Gastrocnemius medialis (tissue), 4 donors: ENCODE measurements at regions not wholly inside any gene's neighbourhood (a gene's known extent, or its start where the extent isn't known, plus 50 kb on each side); places are given as distances from the start of the nearest gene placed in this dataset.

Experiments
- ATAC-seq, 2 donors: fragments of 150-250 bp; one replicate each; pipeline ENCODE4 v1.9.1; 2016
- DNase-seq, 2 donors: peaks; one replicate each; pipeline ENCODE4 v3.0.0-alpha.2; 2019
- H3K27ac ChIP-seq, 4 donors: fragments of 200-600 bp; sonication (generic); 1 replicate in 1 of 4; 2 replicates in 3 of 4; pipeline ENCODE4 v1.5.1; 2016 to 2018; ENCODE audit warnings: mild to moderate bottlenecking in 2 of 4, moderate library complexity in 1 of 4
- H3K27me3 ChIP-seq, 3 donors: fragments of 200-600 bp; sonication (generic) in 2 of 3; 1 replicate in 1 of 3; 2 replicates in 2 of 3; pipeline versions ENCODE4 v1.5.1 to v1.6.0; 2016 to 2019; ENCODE audit warnings: mild to moderate bottlenecking in 1 of 3, moderate library complexity in 1 of 3
- H3K36me3 ChIP-seq, 2 donors: fragments of 200-600 bp; sonication (generic) in 1 of 2; one replicate each; pipeline ENCODE4 v1.5.1; 2017 to 2018
- H3K4me1 ChIP-seq, 2 donors: fragments of 200-600 bp; sonication (generic) in 1 of 2; one replicate each; pipeline ENCODE4 v1.5.1; 2016 to 2017; ENCODE audit warnings: mild to moderate bottlenecking in 2 of 2
- H3K4me3 ChIP-seq, 4 donors: fragments of 200-600 bp; sonication (generic) in 3 of 4; 1 replicate in 1 of 4; 2 replicates in 3 of 4; pipeline ENCODE4 v1.5.1; 2016 to 2019; ENCODE audit warnings: mild to moderate bottlenecking in 2 of 4
- H3K9me3 ChIP-seq, 3 donors: fragments of 200-600 bp; sonication (generic) in 2 of 3; 1 replicate in 1 of 3; 2 replicates in 2 of 3; pipeline ENCODE4 v1.5.1; 2016 to 2019
- POLR2A ChIP-seq, 2 donors: fragments of 450-650 bp; IDR thresholded peaks; one replicate each; pipeline ENCODE4 v1.6.1; 2017; ENCODE audit warnings: antibody characterized with exemption in 2 of 2, mild to moderate bottlenecking in 2 of 2, moderate library complexity in 2 of 2
- in situ Hi-C, 4 donors: fragments of 200-750 bp; cut with MboI; loops; one replicate each; pipeline versions ENCODE4 v1.15.0 to v1.8.0; 2017; ENCODE audit warnings: low sequenced_read_pairs in 4 of 4
- intact Hi-C: fragments of 100-400 bp; cut with DNase I; formaldehyde crosslinking; loops from one replicate; pipeline ENCODE4 v1.15.1; 2023; ENCODE audit warnings: low total_unique reads
- TF ChIP-seq, protein P1 (sequence below), 5 experiments: fragments of 450-650 bp in 3 of 5; fragments of 200-600 bp in 2 of 5; sonication (generic) in 2 of 5; IDR thresholded peaks in 4 of 5; conservative IDR thresholded peaks in 1 of 5; 1 replicate in 4 of 5; 2 replicates in 1 of 5; pipeline ENCODE4 v1.5.1; 2016 to 2019; ENCODE audit warnings: antibody characterized with exemption in 5 of 5, mild to moderate bottlenecking in 3 of 5, moderate library complexity in 3 of 5

DNA sequence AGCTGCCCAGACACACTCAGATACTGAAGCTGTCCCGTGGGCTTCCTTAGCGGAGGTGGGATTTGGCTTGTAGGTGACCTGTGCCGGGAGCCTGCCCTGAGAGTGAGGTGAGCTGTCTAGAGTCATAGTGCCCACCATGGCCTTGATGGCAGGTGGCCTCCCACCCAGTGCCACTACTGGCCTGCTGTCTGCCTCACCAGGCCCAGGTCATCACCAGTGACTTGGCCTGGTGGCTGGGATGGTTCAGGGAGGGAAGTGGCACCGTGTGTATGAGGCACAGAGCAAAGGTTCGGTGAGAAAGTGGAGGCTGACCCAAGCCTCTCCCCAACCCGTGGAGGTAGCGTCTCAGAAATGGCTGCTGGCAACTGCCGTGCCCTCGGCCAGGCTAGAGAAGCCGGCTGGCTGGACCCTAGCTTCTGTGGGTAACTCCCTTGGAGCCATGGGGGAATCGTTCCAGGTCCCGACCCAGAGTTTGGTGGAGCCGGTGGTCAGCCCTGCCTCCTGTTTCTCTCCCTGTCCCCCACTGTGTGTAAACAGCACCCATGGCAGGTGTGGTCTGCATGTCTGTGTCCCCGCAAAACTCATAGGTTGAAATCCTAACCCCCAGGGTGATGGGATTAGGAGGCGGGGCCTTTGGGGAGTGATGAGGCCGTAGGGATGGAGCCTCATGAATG, 155.4 kb upstream of the C1orf174 start:
- no peak for ATAC-seq
- no peak for TF ChIP-seq POLR2A (IDR thresholded peaks at IDR 0.05)
- TF ChIP-seq, protein P1, sequence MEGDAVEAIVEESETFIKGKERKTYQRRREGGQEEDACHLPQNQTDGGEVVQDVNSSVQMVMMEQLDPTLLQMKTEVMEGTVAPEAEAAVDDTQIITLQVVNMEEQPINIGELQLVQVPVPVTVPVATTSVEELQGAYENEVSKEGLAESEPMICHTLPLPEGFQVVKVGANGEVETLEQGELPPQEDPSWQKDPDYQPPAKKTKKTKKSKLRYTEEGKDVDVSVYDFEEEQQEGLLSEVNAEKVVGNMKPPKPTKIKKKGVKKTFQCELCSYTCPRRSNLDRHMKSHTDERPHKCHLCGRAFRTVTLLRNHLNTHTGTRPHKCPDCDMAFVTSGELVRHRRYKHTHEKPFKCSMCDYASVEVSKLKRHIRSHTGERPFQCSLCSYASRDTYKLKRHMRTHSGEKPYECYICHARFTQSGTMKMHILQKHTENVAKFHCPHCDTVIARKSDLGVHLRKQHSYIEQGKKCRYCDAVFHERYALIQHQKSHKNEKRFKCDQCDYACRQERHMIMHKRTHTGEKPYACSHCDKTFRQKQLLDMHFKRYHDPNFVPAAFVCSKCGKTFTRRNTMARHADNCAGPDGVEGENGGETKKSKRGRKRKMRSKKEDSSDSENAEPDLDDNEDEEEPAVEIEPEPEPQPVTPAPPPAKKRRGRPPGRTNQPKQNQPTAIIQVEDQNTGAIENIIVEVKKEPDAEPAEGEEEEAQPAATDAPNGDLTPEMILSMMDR (IDR thresholded peaks at IDR 0.05 in 4 of 5, conservative IDR thresholded peaks at IDR 0.05 in 1 of 5) = no peak
- Histone ChIP-seq H3K27me3 (peaks cover 0 to 5% (median 0%) of the 10 kb centered on the region in 3 donors), H3K9me3 (no peaks in the 10 kb centered on the region), H3K36me3 (no peaks in the 10 kb centered on the region), H3K4me3 (no peak overlapping the region), H3K4me1 (no peaks in the 10 kb centered on the region), H3K27ac (no peak overlapping the region)
- intact Hi-C loops (no loop called here), in situ Hi-C loops (no loop called here)
- DNase-seq = no peak

DNA sequence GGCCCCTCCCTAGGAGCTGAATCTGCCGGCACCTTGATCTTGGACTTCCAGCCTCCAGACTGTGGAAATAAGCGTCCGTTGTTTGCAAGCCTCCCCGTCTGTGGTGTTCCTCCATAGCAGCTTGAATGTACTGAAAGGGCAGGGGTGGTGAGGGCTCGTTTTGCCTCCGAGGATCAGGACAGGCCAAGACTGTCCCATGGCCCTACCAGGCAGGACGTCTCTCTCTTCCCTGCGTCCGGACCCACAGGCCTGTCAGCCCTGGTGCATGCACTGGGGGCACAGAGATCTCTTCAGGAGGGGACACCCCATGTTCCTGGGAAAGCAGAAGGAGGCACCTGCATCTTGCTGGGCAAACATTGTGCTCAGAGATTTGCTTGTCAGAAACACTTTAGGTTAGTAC, 156.3 kb upstream of the C1orf174 start:
- Histone ChIP-seq H3K36me3 (no peaks in the 10 kb centered on the region), H3K4me1 (no peaks in the 10 kb centered on the region), H3K27me3 (peaks cover 0 to 2% (median 0%) of the 10 kb centered on the region in 3 donors), H3K4me3 (no peak overlapping the region), H3K9me3 (no peaks in the 10 kb centered on the region), H3K27ac (no peak overlapping the region)
- intact Hi-C loops = no loop called here
- TF ChIP-seq, protein P1 (IDR thresholded peaks at IDR 0.05 in 4 of 5, conservative IDR thresholded peaks at IDR 0.05 in 1 of 5) = no peak
- no peak for TF ChIP-seq POLR2A (IDR thresholded peaks at IDR 0.05)
- in situ Hi-C loops = no loop called here
- ATAC-seq (no peak), DNase-seq (no peak)

DNA sequence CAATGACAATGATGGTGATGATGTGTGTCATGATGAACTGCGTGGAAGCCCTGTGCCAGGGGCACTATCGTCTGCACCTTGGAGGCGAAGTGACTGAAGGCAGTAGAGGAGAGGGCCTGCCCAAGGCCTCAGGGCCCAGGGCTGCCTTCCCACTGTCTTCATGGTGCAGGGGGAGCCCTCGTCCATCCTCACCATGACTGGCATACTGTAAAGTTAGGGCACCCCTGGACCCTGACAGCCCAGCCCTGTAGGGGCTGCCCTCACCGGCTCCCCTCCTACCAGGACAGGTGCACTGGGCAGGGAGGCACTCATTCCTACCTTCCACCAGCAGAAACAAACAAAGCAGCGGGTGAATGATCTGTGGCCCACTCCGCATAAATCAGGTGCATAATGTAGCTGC, 156.9 kb upstream of the C1orf174 start:
- no peaks in the 10 kb centered on the region for H3K36me3 ChIP-seq
- no peak overlapping the region for H3K27ac ChIP-seq
- in situ Hi-C loops (no loop called here), intact Hi-C loops (no loop called here)
- H3K4me3 ChIP-seq = no peak overlapping the region
- TF ChIP-seq, protein P1 (IDR thresholded peaks at IDR 0.05 in 4 of 5, conservative IDR thresholded peaks at IDR 0.05 in 1 of 5) = no peak
- no peak for TF ChIP-seq POLR2A (IDR thresholded peaks at IDR 0.05)
- no peaks in the 10 kb centered on the region for H3K4me1 ChIP-seq
- H3K9me3 ChIP-seq = no peaks in the 10 kb centered on the region
- H3K27me3 ChIP-seq = peaks cover 0 to 2% (median 0%) of the 10 kb centered on the region in 3 donors
- no peak for ATAC-seq
- no peak for DNase-seq

DNA sequence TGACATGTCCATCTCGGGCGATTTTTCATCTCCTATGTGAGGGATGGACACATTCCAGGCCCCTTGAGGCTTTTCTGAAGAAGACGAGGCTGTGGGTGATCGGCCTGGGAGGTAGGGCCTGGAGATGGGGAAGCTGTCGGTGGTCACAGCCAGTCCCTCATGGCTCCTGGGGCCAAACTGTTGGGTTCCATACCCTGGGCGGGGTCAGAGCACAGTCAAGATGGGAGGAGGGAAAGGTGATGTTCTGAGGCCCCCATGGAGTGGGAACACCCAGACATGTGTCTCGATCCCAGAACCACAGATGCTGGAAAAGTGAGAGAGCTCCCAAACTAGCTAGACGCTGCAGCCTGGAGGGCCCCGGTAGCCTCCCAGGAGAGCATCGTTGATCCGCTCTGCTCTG, 157.5 kb upstream of the C1orf174 start:
- Histone ChIP-seq H3K36me3 (no peaks in the 10 kb centered on the region), H3K4me3 (no peak overlapping the region), H3K27me3 (peaks cover 0 to 2% (median 0%) of the 10 kb centered on the region in 3 donors), H3K27ac (no peak overlapping the region), H3K9me3 (no peaks in the 10 kb centered on the region), H3K4me1 (no peaks in the 10 kb centered on the region)
- DNase-seq = no peak
- no peak for ATAC-seq
- in situ Hi-C loops (no loop called here), intact Hi-C loops (no loop called here)
- TF ChIP-seq, protein P1 (IDR thresholded peaks at IDR 0.05 in 4 of 5, conservative IDR thresholded peaks at IDR 0.05 in 1 of 5) = no peak
- TF ChIP-seq POLR2A (IDR thresholded peaks at IDR 0.05) = no peak

GRCh38 chr1:4058122-4058521, 158.1 kb upstream of the C1orf174 start:
- no peak overlapping the region for H3K4me3 ChIP-seq
- in situ Hi-C loops (no loop called here), intact Hi-C loops (no loop called here)
- ATAC-seq = no peak
- no peaks in the 10 kb centered on the region for H3K36me3 ChIP-seq
- no peaks in the 10 kb centered on the region for H3K9me3 ChIP-seq
- no peaks in the 10 kb centered on the region for H3K27me3 ChIP-seq
- no peak overlapping the region for H3K27ac ChIP-seq
- TF ChIP-seq, protein P1 (IDR thresholded peaks at IDR 0.05 in 4 of 5, conservative IDR thresholded peaks at IDR 0.05 in 1 of 5) = no peak
- TF ChIP-seq POLR2A (IDR thresholded peaks at IDR 0.05) = no peak
- no peaks in the 10 kb centered on the region for H3K4me1 ChIP-seq
- no peak for DNase-seq
